Naive thymus-derived CD8-positive, alpha-beta T cell (primary cell): ENCODE measurements at regions not wholly inside any gene's neighbourhood (a gene's known extent, or its start where the extent isn't known, plus 50 kb on each side); places are given as distances from the start of the nearest gene placed in this dataset.
"Not testable (repeated sequence)": the region's sequence is repeated elsewhere in the genome, so short reads cannot be mapped to it uniquely, and the experiment has no call there.

Source experiments
- ATAC-seq, 2 donors: fragments of 150-1000 bp; cut with Tn5 transposase in 1 of 2; sonication (Bioruptor Pico), chemical (Tn5 transposase) in 1 of 2; 1 replicate in 1 of 2; 2 replicates in 1 of 2; pipeline ENCODE4 v1.10.0; 2021; ENCODE audit warnings: mild to moderate bottlenecking in 2 of 2, moderate library complexity in 2 of 2
- POLR2A ChIA-PET: fragments of 350-600 bp; sonication (Branson Sonifier 250); formaldehyde crosslinking; loops from one replicate; lab custom pipeline; 2021; ENCODE audit warnings: antibody characterized with exemption; lab: Charles Lee
- DNase-seq, 10 donors: peaks; one replicate each; pipeline versions ENCODE4 v3.0.0 to v3.0.0-alpha.2; 2020 to 2022
- H3K27ac Mint-ChIP-seq, 10 donors: one replicate each; pipeline ENCODE4 v1.8.0; 2020 to 2022; ENCODE audit warnings: mild to moderate bottlenecking in 10 of 10, mixed read lengths in 10 of 10, moderate library complexity in 4 of 10, inconsistent platforms in 1 of 10
- H3K27me3 Mint-ChIP-seq, 5 donors: one replicate each; pipeline ENCODE4 v1.8.0; 2021 to 2022; ENCODE audit warnings: mixed read lengths in 5 of 5
- H3K36me3 Mint-ChIP-seq, 3 donors: one replicate each; pipeline ENCODE4 v1.8.0; 2020 to 2022; ENCODE audit warnings: mixed read lengths in 3 of 3, mild to moderate bottlenecking in 2 of 3, inconsistent platforms in 1 of 3
- H3K4me1 Mint-ChIP-seq, 4 donors: one replicate each; pipeline ENCODE4 v1.8.0; 2021 to 2022; ENCODE audit warnings: mixed read lengths in 4 of 4
- H3K4me3 Mint-ChIP-seq, 10 donors: one replicate each; pipeline ENCODE4 v1.8.0; 2020 to 2022; ENCODE audit warnings: mild to moderate bottlenecking in 10 of 10, mixed read lengths in 10 of 10, moderate library complexity in 6 of 10, inconsistent platforms in 1 of 10
- H3K9me3 Mint-ChIP-seq, 9 donors: one replicate each; pipeline ENCODE4 v1.8.0; 2020 to 2022; ENCODE audit warnings: mixed read lengths in 9 of 9, mild to moderate bottlenecking in 3 of 9, inconsistent platforms in 1 of 9, moderate library complexity in 1 of 9

DNA sequence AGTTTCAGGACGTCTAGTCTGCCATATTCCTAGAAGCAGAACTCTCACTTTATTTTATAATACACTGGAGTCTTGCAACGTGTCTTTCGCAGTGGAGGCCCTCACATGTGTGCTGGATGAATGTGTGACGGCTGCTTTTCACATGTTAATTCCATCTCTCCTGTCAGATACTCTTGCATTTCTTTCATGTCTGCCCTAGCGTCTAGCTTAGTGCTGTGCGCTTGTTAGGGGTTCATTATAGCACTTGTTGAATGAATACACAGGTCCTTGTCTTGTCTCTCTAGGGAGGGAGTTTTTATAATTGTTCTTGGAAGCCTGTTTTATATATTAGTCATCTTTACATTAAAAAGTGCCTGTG, 94.4 kb downstream of the MAP3K8 start:
- ATAC-seq, result no peak

DNA sequence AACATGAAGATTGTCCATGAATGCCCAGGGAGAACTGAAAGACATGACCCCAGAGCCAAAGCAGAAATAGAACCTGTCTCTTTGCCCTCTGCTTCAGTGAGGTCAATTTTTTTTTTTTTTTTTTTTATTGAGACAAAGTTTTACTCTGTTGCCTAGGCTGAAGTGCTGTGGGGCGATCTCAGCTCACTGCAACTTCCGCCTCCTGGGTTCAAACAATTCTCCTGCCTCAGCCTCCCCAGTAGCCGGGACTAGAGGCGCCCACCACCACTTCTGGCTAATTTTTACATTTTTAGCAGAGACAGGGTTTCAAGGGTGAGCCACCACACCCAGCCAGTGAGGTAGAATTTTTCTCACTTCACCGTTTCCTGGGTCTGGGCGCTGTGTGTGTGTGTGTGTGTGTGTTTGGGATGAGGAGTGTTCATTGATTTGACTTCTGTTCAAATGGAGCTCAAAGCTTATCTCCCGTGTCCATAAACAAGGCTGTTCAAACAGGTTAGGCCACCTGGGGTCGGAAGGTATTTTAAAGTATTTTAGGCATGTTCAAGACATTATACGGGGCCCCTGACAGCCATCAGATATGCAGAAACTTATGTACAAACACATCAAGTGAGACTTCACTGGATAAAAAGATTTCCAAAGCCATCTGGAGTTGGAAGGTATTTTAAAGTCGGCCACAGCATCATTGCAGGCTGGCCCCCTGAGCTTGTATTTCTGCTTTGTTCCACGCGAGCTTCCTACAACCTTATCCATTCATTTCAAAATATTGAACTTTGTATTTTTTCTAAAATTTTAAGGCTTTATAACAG, 93.8 kb downstream of the MAP3K8 start:
- Mint-ChIP-seq H3K27me3 (no peaks in the 10 kb centered on the region), H3K27ac (peak overlapping the region in 9 of 10 donors; percentile 55 to 97 (median 82)), H3K9me3 (no peaks in the 10 kb centered on the region), H3K4me3 (peak overlapping the region in 7 of 10 donors; percentile 19 to 66 (median 50)), H3K4me1 (peaks cover 23 to 77% (median 54%) of the 10 kb centered on the region in 4 donors), H3K36me3 (no peaks in the 10 kb centered on the region)
- peak in 1 of 10 donors; percentile 25 for DNase-seq
- no peak for ATAC-seq
- POLR2A ChIA-PET, result interaction anchor here (0.7 to 1.3 kb wide), 5 partner anchors 16 to 827 kb away, joined by 3 to 5 read pairs (median 4); no protein-coding TSS in a partner anchor

More for the DNA sequence above, 94.4 kb downstream of the MAP3K8 start:
- peaks cover 22 to 77% (median 53%) of the 10 kb centered on the region in 4 donors for H3K4me1 Mint-ChIP-seq
- H3K27me3 Mint-ChIP-seq, result no peaks in the 10 kb centered on the region
- H3K27ac Mint-ChIP-seq, result peak overlapping the region in 8 of 10 donors; percentile 40 to 97 (median 78)
- no peaks in the 10 kb centered on the region for H3K36me3 Mint-ChIP-seq
- H3K4me3 Mint-ChIP-seq, result peak overlapping the region in 5 of 10 donors; percentile 28 to 54 (median 37)
- DNase-seq, result no peak
- POLR2A ChIA-PET, result interaction anchor here (0.8 to 1.9 kb wide), 4 partner anchors 72 to 94 kb away, joined by 3 to 12 read pairs (median 4); no protein-coding TSS in a partner anchor
- H3K9me3 Mint-ChIP-seq, result no peaks in the 10 kb centered on the region

DNA sequence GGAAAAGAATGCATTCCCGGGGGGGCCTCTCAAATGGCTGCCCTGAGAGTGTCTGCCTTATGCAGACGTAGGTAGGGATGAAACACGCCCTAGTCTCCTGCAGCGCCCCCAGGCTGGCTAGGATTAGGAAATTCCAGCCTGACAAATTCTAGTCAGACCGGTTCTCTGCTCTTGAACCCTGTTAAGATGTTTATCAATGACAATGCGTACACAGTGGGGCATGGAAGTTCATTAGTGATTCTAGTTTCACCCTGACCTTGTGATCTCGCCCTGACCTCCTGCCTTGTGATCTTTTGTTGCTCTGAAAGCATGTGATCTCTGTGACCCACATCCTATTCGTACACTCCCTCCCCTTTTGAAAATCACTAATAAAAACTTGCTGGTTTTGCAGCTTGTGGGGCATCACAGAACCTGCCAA, 88.7 kb downstream of the MAP3K8 start:
- H3K27me3 Mint-ChIP-seq, H3K9me3 Mint-ChIP-seq, DNase-seq, H3K36me3 Mint-ChIP-seq, ATAC-seq, POLR2A ChIA-PET: not testable (repeated sequence)
- Mint-ChIP-seq H3K4me3 (peak overlapping the region in 1 of 10 donors; percentile 17), H3K4me1 (peaks cover 13 to 34% (median 26%) of the 10 kb centered on the region in 4 donors), H3K27ac (peak overlapping the region in 3 of 10 donors; percentile 67 to 76 (median 72))

DNA sequence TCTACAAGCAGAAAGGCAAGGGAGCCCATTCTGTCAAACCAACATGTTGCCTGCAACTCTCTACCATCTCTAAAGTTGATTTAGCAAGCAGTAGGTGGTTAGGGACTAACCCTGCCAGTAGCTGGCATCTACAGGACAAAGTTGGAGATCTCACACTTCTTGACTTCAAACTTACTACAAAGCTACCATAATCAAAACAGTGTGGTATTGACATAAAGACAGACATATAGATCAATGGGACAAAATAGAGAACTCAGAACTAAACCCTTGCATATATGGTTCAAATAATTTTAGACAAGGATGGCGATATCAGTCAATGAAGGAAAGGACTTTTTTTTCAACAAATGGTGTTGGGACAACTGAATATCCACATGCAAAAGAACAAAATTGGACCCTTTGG, 84.9 kb downstream of the MAP3K8 start:
- H3K27me3 Mint-ChIP-seq, result no peaks in the 10 kb centered on the region
- H3K4me3 Mint-ChIP-seq, result no peak overlapping the region
- ATAC-seq, result no peak
- no peak for DNase-seq
- H3K36me3 Mint-ChIP-seq, result peaks cover 0 to 8% (median 2%) of the 10 kb centered on the region in 3 donors
- POLR2A ChIA-PET, result no interaction called here
- peaks cover 0 to 9% (median 3%) of the 10 kb centered on the region in 4 donors for H3K4me1 Mint-ChIP-seq
- no peak overlapping the region for H3K27ac Mint-ChIP-seq
- H3K9me3 Mint-ChIP-seq, result no peaks in the 10 kb centered on the region
